ENCODE measurements at regions not wholly inside any gene's neighbourhood (a gene's known extent, or its start where the extent isn't known, plus 50 kb on each side); places are given as distances from the start of the nearest gene placed in this dataset.

- TF ChIP-seq OSR1 (CRISPR knock-in tag; IDR thresholded peaks at IDR 0.05) (no peak), BACH2 (CRISPR knock-in tag; IDR thresholded peaks at IDR 0.05; ENCODE audit: borderline replicate concordance) (no peak), TCF4 (CRISPR knock-in tag; IDR thresholded peaks at IDR 0.05; ENCODE audit: borderline replicate concordance) (no peak), PATZ1 (CRISPR knock-in tag; IDR thresholded peaks at IDR 0.05; ENCODE audit: borderline replicate concordance) (no peak), SNAI2 (CRISPR knock-in tag; IDR thresholded peaks at IDR 0.05) (no peak), ESRRG (CRISPR knock-in tag; IDR thresholded peaks at IDR 0.05) (no peak), CREB5 (CRISPR knock-in tag; IDR thresholded peaks at IDR 0.05; ENCODE audit: low read depth) (no peak), ZNF565 (CRISPR knock-in tag; conservative IDR thresholded peaks at IDR 0.05; ENCODE audit: low read depth) (no peak), ARNTL (CRISPR knock-in tag; IDR thresholded peaks at IDR 0.05; ENCODE audit: borderline replicate concordance, low read depth) (no peak), POU6F1 (CRISPR knock-in tag; IDR thresholded peaks at IDR 0.05; ENCODE audit: borderline replicate concordance, low read depth) (no peak), ZFP30 (CRISPR knock-in tag; IDR thresholded peaks at IDR 0.05) (no peak), ZFP3 (CRISPR knock-in tag; IDR thresholded peaks at IDR 0.05) (no peak), ISL1 (CRISPR knock-in tag; IDR thresholded peaks at IDR 0.05) (no peak)
- ATAC-seq = no peak
These were observed 70.4 kb upstream of the SLC7A11 start for GRCh38 chr4:138312536-138312911.

GRCh38 chr4:138311771-138312535 lies 69.8 kb upstream of the SLC7A11 start:
- ATAC-seq = no peak
- TF ChIP-seq PPARA (CRISPR knock-in tag; IDR thresholded peaks at IDR 0.05; ENCODE audit: borderline replicate concordance) = no peak
- TF ChIP-seq CSRNP3 (CRISPR knock-in tag; IDR thresholded peaks at IDR 0.05) = no peak
- no peak for TF ChIP-seq GLIS3 (CRISPR knock-in tag; IDR thresholded peaks at IDR 0.05)
- no peak for TF ChIP-seq BACH2 (CRISPR knock-in tag; IDR thresholded peaks at IDR 0.05; ENCODE audit: borderline replicate concordance)
- TF ChIP-seq POU6F1 (CRISPR knock-in tag; IDR thresholded peaks at IDR 0.05; ENCODE audit: borderline replicate concordance, low read depth) = no peak
- no peak for TF ChIP-seq ZC3H10 (CRISPR knock-in tag; IDR thresholded peaks at IDR 0.05)
- no peak for TF ChIP-seq SNAI2 (CRISPR knock-in tag; IDR thresholded peaks at IDR 0.05)
- TF ChIP-seq TSHZ2 (CRISPR knock-in tag; IDR thresholded peaks at IDR 0.05) = no peak
- no peak for TF ChIP-seq OSR1 (CRISPR knock-in tag; IDR thresholded peaks at IDR 0.05)
- TF ChIP-seq ISL1 (CRISPR knock-in tag; IDR thresholded peaks at IDR 0.05) = no peak
- no peak for TF ChIP-seq PATZ1 (CRISPR knock-in tag; IDR thresholded peaks at IDR 0.05; ENCODE audit: borderline replicate concordance)
- TF ChIP-seq ZNF565 (CRISPR knock-in tag; conservative IDR thresholded peaks at IDR 0.05; ENCODE audit: low read depth) = no peak
- TF ChIP-seq ZFP3 (CRISPR knock-in tag; IDR thresholded peaks at IDR 0.05) = no peak
- TF ChIP-seq CSDC2 (CRISPR knock-in tag; IDR thresholded peaks at IDR 0.05) = no peak
- TF ChIP-seq ARNTL (CRISPR knock-in tag; IDR thresholded peaks at IDR 0.05; ENCODE audit: borderline replicate concordance, low read depth) = no peak
- no peak for TF ChIP-seq ZFP30 (CRISPR knock-in tag; IDR thresholded peaks at IDR 0.05)
- no peak for TF ChIP-seq CREB5 (CRISPR knock-in tag; IDR thresholded peaks at IDR 0.05; ENCODE audit: low read depth)
- no peak for TF ChIP-seq ZNF70 (CRISPR knock-in tag; IDR thresholded peaks at IDR 0.05)

All from SK-N-SH treated with all-trans-retinoic acid at 6 μM for 48 hours (cell line).